GM12892 (cell line): ENCODE measurements at regions not wholly inside any gene's neighbourhood (a gene's known extent, or its start where the extent isn't known, plus 50 kb on each side); places are given as distances from the start of the nearest gene placed in this dataset.

Source experiments
- POLR2A ChIP-seq: IDR thresholded peaks from 2 replicates; pipeline ENCODE4 v1.6.1; 2011; ENCODE audit warnings: low read depth, low read length, control low read depth
- POLR2AphosphoS5 ChIP-seq: IDR thresholded peaks from 2 replicates; pipeline ENCODE4 v1.6.1; 2011; ENCODE audit warnings: low read depth, low read length, control low read depth
- TAF1 ChIP-seq: IDR thresholded peaks from 2 replicates; pipeline ENCODE4 v1.6.1; 2011; ENCODE audit warnings: low read depth, mild to moderate bottlenecking, control low read depth, low read length, borderline replicate concordance

GRCh38 chr1:4081806-4082711 is 182.0 kb upstream of the C1orf174 start:
- TF ChIP-seq POLR2AphosphoS5 (no peak), POLR2A (no peak), TAF1 (no peak)
